Mesenchymal stem cell (in vitro differentiated cells and primary cell): ENCODE measurements at regions not wholly inside any gene's neighbourhood (a gene's known extent, or its start where the extent isn't known, plus 50 kb on each side); places are given as distances from the start of the nearest gene placed in this dataset.

Experiments
- DNase-seq: peaks from one replicate; pipeline ENCODE4 v3.0.0-alpha.2; 2013
- H2AFZ ChIP-seq: one replicate; pipeline ENCODE4 v1.6.1; 2013; ENCODE audit warnings: low read depth, mild to moderate bottlenecking, control low read depth, inconsistent platforms, low read length, moderate library complexity
- H2AK5ac ChIP-seq: 2 replicates; pipeline ENCODE4 v1.6.1; 2013; ENCODE audit warnings: low read length, moderate library complexity, mild to moderate bottlenecking, inconsistent platforms; ENCODE audit not compliant: severe bottlenecking
- H2BK120ac ChIP-seq: one replicate; pipeline ENCODE4 v1.6.1; 2013; ENCODE audit warnings: low read depth, mild to moderate bottlenecking, inconsistent platforms, low read length, moderate library complexity
- H2BK12ac ChIP-seq, 2 experiments: one replicate each; pipeline ENCODE4 v1.6.1; 2013; ENCODE audit warnings: inconsistent platforms in 2 of 2, low read length in 2 of 2, mild to moderate bottlenecking in 2 of 2, moderate library complexity in 2 of 2, control low read depth in 1 of 2
- H2BK15ac ChIP-seq: one replicate; pipeline ENCODE4 v1.6.1; 2013; ENCODE audit warnings: mild to moderate bottlenecking, low read depth, inconsistent platforms; ENCODE audit not compliant: poor library complexity, severe bottlenecking
- H2BK5ac ChIP-seq: 2 replicates; pipeline ENCODE4 v1.6.1; 2013; ENCODE audit warnings: low read depth, mild to moderate bottlenecking, low read length, control low read depth, inconsistent platforms; ENCODE audit not compliant: poor library complexity, severe bottlenecking
- H3K14ac ChIP-seq, 2 experiments: one replicate each; pipeline ENCODE4 v1.6.1; 2013; ENCODE audit warnings: inconsistent platforms in 2 of 2, low read length in 2 of 2, control low read depth in 1 of 2, mild to moderate bottlenecking in 1 of 2, moderate library complexity in 1 of 2
- H3K18ac ChIP-seq, 2 experiments: one replicate each; pipeline ENCODE4 v1.6.1; 2013; ENCODE audit warnings: inconsistent platforms in 2 of 2, low read length in 2 of 2, control low read depth in 1 of 2, low read depth in 1 of 2, mild to moderate bottlenecking in 1 of 2
- H3K23ac ChIP-seq, 2 experiments: one replicate each; pipeline ENCODE4 v1.6.1; 2013; ENCODE audit warnings: inconsistent platforms in 2 of 2, low read length in 2 of 2, mild to moderate bottlenecking in 2 of 2, moderate library complexity in 2 of 2, control low read depth in 1 of 2
- H3K27ac ChIP-seq: 2 replicates; pipeline ENCODE4 v1.5.1; 2013; ENCODE audit warnings: mild to moderate bottlenecking, moderate library complexity, low read length, control low read depth, inconsistent platforms; ENCODE audit not compliant: poor library complexity, severe bottlenecking
- H3K27me3 ChIP-seq, 2 experiments: 2 replicates each; pipeline versions ENCODE4 v1.6.1 to v1.7.0; 2013; ENCODE audit warnings: low read length in 2 of 2, mild to moderate bottlenecking in 2 of 2, moderate library complexity in 2 of 2, control low read depth in 1 of 2, inconsistent platforms in 1 of 2; ENCODE audit not compliant: control insufficient read depth in 1 of 2, insufficient read depth in 1 of 2
- H3K36me3 ChIP-seq, 2 experiments: 2 replicates each; pipeline versions ENCODE4 v1.6.1 to v1.7.0; 2013; ENCODE audit warnings: low read length in 2 of 2, control low read depth in 1 of 2, inconsistent platforms in 1 of 2, low read depth in 1 of 2, mild to moderate bottlenecking in 1 of 2; ENCODE audit not compliant: insufficient read depth in 2 of 2, control insufficient read depth in 1 of 2
- H3K4ac ChIP-seq, 2 experiments: one replicate each; pipeline ENCODE4 v1.6.1; 2013; ENCODE audit warnings: inconsistent platforms in 2 of 2, low read length in 2 of 2, mild to moderate bottlenecking in 2 of 2, moderate library complexity in 2 of 2, control low read depth in 1 of 2, low read depth in 1 of 2
- H3K4me1 ChIP-seq: 2 replicates; pipeline ENCODE4 v1.6.1; 2013; ENCODE audit warnings: low read depth, low read length, control low read depth; ENCODE audit not compliant: control insufficient read depth, insufficient read depth
- H3K4me2 ChIP-seq: 2 replicates; pipeline ENCODE4 v1.6.1; 2013; ENCODE audit warnings: low read length, mild to moderate bottlenecking, inconsistent platforms; ENCODE audit not compliant: poor library complexity, severe bottlenecking
- H3K4me3 ChIP-seq, 2 experiments: 2 replicates each; pipeline versions ENCODE4 v1.5.1 to v1.7.0; 2013; ENCODE audit warnings: low read length in 2 of 2, mild to moderate bottlenecking in 2 of 2, control low read depth in 1 of 2, low read depth in 1 of 2; ENCODE audit not compliant: insufficient read depth in 1 of 2
- H3K79me1 ChIP-seq: replicated peaks from 2 replicates; pipeline ENCODE4 v1.6.1; 2013; ENCODE audit warnings: mild to moderate bottlenecking, control low read depth, low read length, inconsistent platforms; ENCODE audit not compliant: poor library complexity, severe bottlenecking
- H3K9ac ChIP-seq: 2 replicates; pipeline ENCODE4 v1.7.0; 2013; ENCODE audit warnings: mild to moderate bottlenecking, low read length, moderate library complexity
- H3K9me3 ChIP-seq: 2 replicates; pipeline ENCODE4 v1.7.0; 2013; ENCODE audit warnings: mild to moderate bottlenecking, low read length; ENCODE audit not compliant: control insufficient read depth
- H4K8ac ChIP-seq: one replicate; pipeline ENCODE4 v1.6.1; 2013; ENCODE audit warnings: inconsistent platforms, mild to moderate bottlenecking, low read length, moderate library complexity
- H4K91ac ChIP-seq: one replicate; pipeline ENCODE4 v1.6.1; 2013; ENCODE audit warnings: mild to moderate bottlenecking, low read length, inconsistent platforms
- WGBS: methylation state at CpG from one replicate; pipeline ENCODE4 v1.1.7; 2013; ENCODE audit warnings: mixed read lengths; 5-methylcytosine and 5-hydroxymethylcytosine counted together

DNA sequence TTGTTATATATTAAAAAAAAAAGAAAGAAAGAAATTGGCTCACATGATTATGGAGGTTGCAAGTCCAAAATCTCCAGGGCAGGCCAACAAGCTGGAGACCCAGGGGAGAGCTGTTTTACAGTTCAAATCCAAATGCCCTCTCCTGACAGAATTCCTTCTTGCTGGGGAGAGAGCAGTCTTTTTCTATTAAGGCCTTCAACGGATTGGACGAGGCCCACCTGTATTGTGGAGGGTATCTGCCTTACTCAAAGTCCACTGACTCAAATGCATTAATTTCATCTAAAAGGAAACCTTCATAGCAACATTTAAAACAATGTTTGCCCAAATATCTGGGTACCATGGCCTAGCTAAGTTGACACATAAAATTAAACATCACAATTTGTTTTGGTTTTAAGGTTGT, 56.9 kb upstream of the TRIM67 start:
- Histone ChIP-seq H3K36me3 (no peaks in the 10 kb centered on the region), H2BK15ac (no peak overlapping the region), H3K79me1 (no peaks in the 10 kb centered on the region), H3K4me1 (peaks cover 6% of the 10 kb centered on the region), H3K18ac (no peak overlapping the region), H3K9me3 (no peaks in the 10 kb centered on the region), H3K27ac (no peak overlapping the region), H2BK120ac (no peak overlapping the region), H3K4me2 (no peak overlapping the region), H3K9ac (no peak overlapping the region), H3K4me3 (no peak overlapping the region), H2AK5ac (no peak overlapping the region), H3K14ac (no peak overlapping the region), H2BK5ac (no peak overlapping the region), H3K4ac (no peak overlapping the region), H4K8ac (no peak overlapping the region), H4K91ac (no peak overlapping the region), H3K27me3 (no peaks in the 10 kb centered on the region), H2BK12ac (no peak overlapping the region), H2AFZ (no peak overlapping the region), H3K23ac (no peak overlapping the region)
- WGBS, result 89% methylated on average over 2 of the region's 2 CpGs
- no peak for DNase-seq

GRCh38 chr1:231103961-231104360, 57.9 kb upstream of the TRIM67 start:
- DNase-seq, result no peak
- H3K9me3 ChIP-seq, result no peaks in the 10 kb centered on the region
- no peak overlapping the region for H2BK5ac ChIP-seq
- no peak overlapping the region for H3K14ac ChIP-seq
- H3K27me3 ChIP-seq, result no peaks in the 10 kb centered on the region
- no peak overlapping the region for H3K4me2 ChIP-seq
- no peak overlapping the region for H3K27ac ChIP-seq
- H2BK15ac ChIP-seq, result no peak overlapping the region
- no peak overlapping the region for H4K8ac ChIP-seq
- no CpG with 5 or more reads among the region's 1 CpG for WGBS
- H3K23ac ChIP-seq, result no peak overlapping the region
- no peak overlapping the region for H3K4me3 ChIP-seq
- H3K9ac ChIP-seq, result no peak overlapping the region
- no peak overlapping the region for H3K18ac ChIP-seq
- H3K4ac ChIP-seq, result no peak overlapping the region
- no peak overlapping the region for H4K91ac ChIP-seq
- no peaks in the 10 kb centered on the region for H3K79me1 ChIP-seq
- no peaks in the 10 kb centered on the region for H3K36me3 ChIP-seq
- H2AK5ac ChIP-seq, result no peak overlapping the region
- H2AFZ ChIP-seq, result no peak overlapping the region
- peaks cover 6% of the 10 kb centered on the region for H3K4me1 ChIP-seq
- H2BK12ac ChIP-seq, result no peak overlapping the region
- no peak overlapping the region for H2BK120ac ChIP-seq

GRCh38 chr1:231099996-231100767, 60.1 kb upstream of the FAM89A start:
- no peak overlapping the region for H3K27ac ChIP-seq
- H3K23ac ChIP-seq, result no peak overlapping the region
- H2AK5ac ChIP-seq, result no peak overlapping the region
- H2BK15ac ChIP-seq, result no peak overlapping the region
- H3K27me3 ChIP-seq, result peaks cover 12 to 17% of the 10 kb centered on the region in 2 experiments
- H3K4me3 ChIP-seq, result no peak overlapping the region
- no peak overlapping the region for H3K4me2 ChIP-seq
- no peaks in the 10 kb centered on the region for H3K4me1 ChIP-seq
- H3K9ac ChIP-seq, result no peak overlapping the region
- no peak overlapping the region for H3K4ac ChIP-seq
- H4K91ac ChIP-seq, result no peak overlapping the region
- H3K14ac ChIP-seq, result no peak overlapping the region
- no peak overlapping the region for H3K18ac ChIP-seq
- no peaks in the 10 kb centered on the region for H3K9me3 ChIP-seq
- no peak overlapping the region for H2BK120ac ChIP-seq
- WGBS, result 83% methylated on average over 8 of the region's 9 CpGs
- no peaks in the 10 kb centered on the region for H3K36me3 ChIP-seq
- H2AFZ ChIP-seq, result no peak overlapping the region
- H2BK12ac ChIP-seq, result no peak overlapping the region
- DNase-seq, result no peak
- H3K79me1 ChIP-seq, result no peaks in the 10 kb centered on the region
- H2BK5ac ChIP-seq, result no peak overlapping the region
- no peak overlapping the region for H4K8ac ChIP-seq

DNA sequence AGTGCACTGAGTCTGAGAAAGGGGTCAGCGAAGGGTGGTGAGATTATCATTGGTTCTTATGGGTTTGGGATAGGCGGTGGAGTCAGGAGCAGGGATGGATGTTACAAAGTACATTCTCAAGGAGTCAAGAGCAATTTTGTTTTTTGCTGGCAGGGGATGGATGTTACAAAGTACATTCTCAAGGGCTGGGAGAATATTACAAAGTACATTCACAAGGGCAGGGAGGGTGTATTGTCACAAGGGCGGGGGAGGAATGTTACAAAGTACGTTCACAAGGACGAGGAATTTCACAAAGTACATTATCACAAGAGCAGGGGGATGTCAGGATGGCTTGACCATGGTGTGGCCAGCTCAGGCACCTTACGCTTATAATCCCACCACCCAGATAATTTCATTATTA, 59.3 kb upstream of the FAM89A start:
- H3K4me2 ChIP-seq, result no peak overlapping the region
- no peak overlapping the region for H3K4me3 ChIP-seq
- H3K27me3 ChIP-seq, result peaks cover 12 to 21% of the 10 kb centered on the region in 2 experiments
- H3K9ac ChIP-seq, result no peak overlapping the region
- no peak overlapping the region for H2BK12ac ChIP-seq
- no peak overlapping the region for H3K18ac ChIP-seq
- no peak overlapping the region for H2AK5ac ChIP-seq
- DNase-seq, result no peak
- no peak overlapping the region for H3K27ac ChIP-seq
- no peak overlapping the region for H2BK120ac ChIP-seq
- no peaks in the 10 kb centered on the region for H3K36me3 ChIP-seq
- WGBS, result 89% methylated on average over 2 of the region's 6 CpGs
- H3K23ac ChIP-seq, result no peak overlapping the region
- no peak overlapping the region for H2BK15ac ChIP-seq
- no peaks in the 10 kb centered on the region for H3K4me1 ChIP-seq
- no peak overlapping the region for H2AFZ ChIP-seq
- H4K8ac ChIP-seq, result no peak overlapping the region
- no peak overlapping the region for H2BK5ac ChIP-seq
- H4K91ac ChIP-seq, result no peak overlapping the region
- no peak overlapping the region for H3K4ac ChIP-seq
- H3K79me1 ChIP-seq, result no peaks in the 10 kb centered on the region
- no peaks in the 10 kb centered on the region for H3K9me3 ChIP-seq
- H3K14ac ChIP-seq, result no peak overlapping the region
